K562 (cell line): ENCODE measurements at regions not wholly inside any gene's neighbourhood (a gene's known extent, or its start where the extent isn't known, plus 50 kb on each side); places are given as distances from the start of the nearest gene placed in this dataset.

Experiments used
- ATAC-seq: fragments of 200-7000 bp; cut with Tn5 transposase; 3 replicates; pipeline ENCODE4 v1.9.1; 2020; ENCODE audit warnings: moderate library complexity
- BruUV-seq: library from RNA; stranded (reverse); fragments of 400-500 nt; replicated peaks from 2 replicates; lab custom pipeline; 2021; lab: Mats Ljungman, UMichigan
- CTCF ChIA-PET: fragments of 300-600 bp; formaldehyde crosslinking; extraction: SDS; loops from one replicate; lab custom pipeline; 2021; ENCODE audit warnings: low intra/inter-chr PET ratio; lab: Yijun Ruan, JAX
- POLR2A ChIA-PET: fragments of 300-600, 350-650 bp; sonication (Branson Sonifier 250); formaldehyde crosslinking; extraction: SDS; loops from one replicate; lab custom pipeline; 2021; ENCODE audit warnings: antibody characterized with exemption, inconsistent platforms; lab: Yijun Ruan, JAX
- DNase-seq, 4 experiments: peaks; one replicate each; pipeline versions ENCODE4 v3.0.0 to v3.0.0-alpha.2; 2011 to 2018; ENCODE audit warnings: low spot score in 3 of 4, mixed read lengths in 3 of 4; ENCODE audit errors: extremely low read depth in 1 of 4
- FAIRE-seq: peaks from 2 replicates; lab custom pipeline; 2011; peaks lifted over from hg19 to GRCh38; lab: Jason Lieb, UNC
- H2AFZ ChIP-seq: 2 replicates; pipeline ENCODE4 v1.6.0; 2011; ENCODE audit warnings: low read depth, low read length, control low read depth, inconsistent platforms
- H3K27ac ChIP-seq: fragments of 200-600 bp; 3 replicates; pipeline ENCODE4 v1.8.0; 2011; ENCODE audit warnings: low read depth, mild to moderate bottlenecking, control low read depth, inconsistent platforms, low read length, moderate library complexity, mixed read lengths; ENCODE audit errors: extremely low read depth
- H3K27me3 ChIP-seq, 2 experiments: fragments of 300-600 bp in 1 of 2; 2 replicates in 1 of 2; 3 replicates in 1 of 2; pipeline versions ENCODE4 v1.6.0 to v1.8.0; 2011; ENCODE audit warnings: inconsistent platforms in 2 of 2, low read length in 2 of 2, mild to moderate bottlenecking in 1 of 2, mixed read lengths in 1 of 2, moderate library complexity in 1 of 2; ENCODE audit not compliant: control insufficient read depth in 2 of 2, insufficient read depth in 2 of 2
- H3K36me3 ChIP-seq: fragments of 300-600 bp; 3 replicates; pipeline ENCODE4 v1.8.0; 2011; ENCODE audit warnings: mild to moderate bottlenecking, low read length, inconsistent platforms; ENCODE audit not compliant: control insufficient read depth, insufficient read depth
- H3K4me1 ChIP-seq, 2 experiments: fragments of 200-600 bp in 1 of 2; replicated peaks in 1 of 2; 2 replicates in 1 of 2; 3 replicates in 1 of 2; pipeline versions ENCODE4 v1.5.1 to v1.8.0; 2011; ENCODE audit warnings: inconsistent platforms in 2 of 2, low read length in 2 of 2, mild to moderate bottlenecking in 1 of 2, mixed read lengths in 1 of 2, moderate library complexity in 1 of 2; ENCODE audit not compliant: control insufficient read depth in 2 of 2, insufficient read depth in 2 of 2
- H3K4me2 ChIP-seq: 2 replicates; pipeline ENCODE4 v1.6.1; 2011; ENCODE audit warnings: low read length, control low read depth, inconsistent platforms, mixed read lengths; ENCODE audit not compliant: insufficient read depth
- H3K4me3 ChIP-seq: fragments of 200-600 bp; sonication (generic), shearing (Covaris generic); 2 replicates; pipeline ENCODE4 v1.5.1; 2016; ENCODE audit warnings: control low read depth, inconsistent platforms
- H3K79me2 ChIP-seq: fragments of 200-600 bp; 3 replicates; pipeline ENCODE4 v1.8.0; 2011; ENCODE audit warnings: low read length, inconsistent platforms; ENCODE audit not compliant: control insufficient read depth, insufficient read depth
- H3K9ac ChIP-seq, 2 experiments: 2 replicates each; pipeline versions ENCODE4 v1.6.0 to v1.6.1; 2011; ENCODE audit warnings: low read depth in 2 of 2, low read length in 2 of 2, control low read depth in 1 of 2, inconsistent platforms in 1 of 2, mild to moderate bottlenecking in 1 of 2, mixed read lengths in 1 of 2; ENCODE audit not compliant: insufficient read depth in 1 of 2
- H3K9me1 ChIP-seq: one replicate; pipeline ENCODE4 v1.6.0; 2011; ENCODE audit warnings: inconsistent platforms, mild to moderate bottlenecking, low read length, moderate library complexity; ENCODE audit not compliant: control insufficient read depth, insufficient read depth
- H3K9me3 ChIP-seq: replicated peaks from 2 replicates; pipeline ENCODE4 v1.5.1; 2011; ENCODE audit warnings: low read depth, low read length, inconsistent platforms; ENCODE audit not compliant: control insufficient read depth, insufficient read depth
- H4K20me1 ChIP-seq: replicated peaks from 2 replicates; pipeline ENCODE4 v1.6.1; 2011; ENCODE audit warnings: low read length, inconsistent platforms, mixed read lengths; ENCODE audit not compliant: control insufficient read depth, insufficient read depth
- BDP1 ChIP-seq: IDR thresholded peaks from 3 replicates; pipeline ENCODE4 v1.6.1; 2011; ENCODE audit not compliant: insufficient read length, insufficient read depth
- BHLHE40 ChIP-seq: IDR thresholded peaks from 2 replicates; pipeline ENCODE4 v1.6.1; 2011; ENCODE audit warnings: low read length, improper control_type of control experiment
- CCAR2 ChIP-seq: fragments of 200-400 bp; formaldehyde crosslinking; IDR thresholded peaks from 2 replicates; pipeline ENCODE4 v1.6.1; 2017; ENCODE audit warnings: mild to moderate bottlenecking, low read depth, low read length
- ELF4 ChIP-seq: fragments of 450-650 bp; formaldehyde crosslinking; IDR thresholded peaks from 2 replicates; pipeline ENCODE4 v1.4.0; 2022; ENCODE audit warnings: missing genetic modification characterization
- HOXB6 ChIP-seq: fragments of 250-450 bp; sonication (Bioruptor Pico); IDR thresholded peaks from 2 replicates; pipeline ENCODE4 v1.5.1; 2022; ENCODE audit warnings: mild to moderate bottlenecking, borderline replicate concordance
- MAX ChIP-seq: sonication (generic); formaldehyde crosslinking; IDR thresholded peaks from 2 replicates; pipeline ENCODE4 v1.9.0; 2022; ENCODE audit warnings: mild to moderate bottlenecking, missing genetic modification reagents
- MBD1 ChIP-seq: fragments of 250-450 bp; sonication (Bioruptor Pico); IDR thresholded peaks from 2 replicates; pipeline ENCODE4 v1.8.0; 2022; ENCODE audit warnings: inconsistent platforms
- NR0B1 ChIP-seq: fragments of 450-650 bp; IDR thresholded peaks from one replicate; pipeline ENCODE4 v1.6.1; 2018; ENCODE audit warnings: mild to moderate bottlenecking, moderate library complexity; ENCODE audit not compliant: partially characterized antibody
- NR2F6 ChIP-seq: fragments of 450-650 bp; formaldehyde crosslinking; IDR thresholded peaks from 2 replicates; pipeline ENCODE4 v1.4.0; 2020; ENCODE audit warnings: mild to moderate bottlenecking
- PRPF4 ChIP-seq: fragments of 200-400 bp; formaldehyde crosslinking; IDR thresholded peaks from one replicate; pipeline ENCODE4 v1.6.1; 2017; ENCODE audit warnings: low read length, low read depth, mild to moderate bottlenecking; ENCODE audit not compliant: insufficient read depth, poor library complexity, severe bottlenecking
- ZFX ChIP-seq: sonication (generic); formaldehyde crosslinking; IDR thresholded peaks from 2 replicates; pipeline ENCODE4 v1.8.0; 2022; ENCODE audit warnings: mild to moderate bottlenecking, missing genetic modification reagents, moderate library complexity
- ZNF146 ChIP-seq: IDR thresholded peaks from one replicate; pipeline ENCODE4 v1.6.1; 2018; ENCODE audit warnings: missing compliant biosample characterization; ENCODE audit not compliant: unreplicated experiment
- ZNF217 ChIP-seq: sonication (generic); formaldehyde crosslinking; IDR thresholded peaks from 2 replicates; pipeline ENCODE4 v1.8.0; 2022; ENCODE audit warnings: mild to moderate bottlenecking, missing genetic modification reagents
- WGBS: fragments of 100-300 bp; shearing (Covaris generic); methylation state at CpG from one replicate; pipeline ENCODE4 v1.1.6; 2016; ENCODE audit warnings: low coverage, mixed read lengths; ENCODE audit not compliant: insufficient coverage; ENCODE audit errors: missing lambda C conversion rate; 5-methylcytosine and 5-hydroxymethylcytosine counted together
- in situ Hi-C: fragments of 300-500 bp; cut with MboI; formaldehyde crosslinking; loops from 4 replicates; pipeline ENCODE4 v1.15.0; 2018; ENCODE audit warnings: inconsistent platforms, mixed read lengths
- intact Hi-C: fragments of 100-400 bp; cut with micrococcal nuclease; formaldehyde crosslinking; loops from 2 replicates; pipeline ENCODE4 v1.14.2; 2022

GRCh38 chr2:228699888-228700287, 518.4 kb upstream of the SPHKAP start (continued):
- TF ChIP-seq NR2F6 (CRISPR knock-in tag) (no peak), ZFX (CRISPR knock-in tag) (no peak)

- H3K27me3 ChIP-seq: no peaks in the 10 kb centered on the region
- H4K20me1 ChIP-seq: no peaks in the 10 kb centered on the region
- POLR2A ChIA-PET: no interaction called here
- no peak overlapping the region for H3K9ac ChIP-seq
- intact Hi-C loops: no loop called here
- no TSS peak for BruUV-seq
- H2AFZ ChIP-seq: no peak overlapping the region
- FAIRE-seq (no peak), ATAC-seq (no peak), DNase-seq (no peak)
- in situ Hi-C loops: no loop called here
- 2% methylated on average over 5 of the region's 5 CpGs for WGBS
- no peaks in the 10 kb centered on the region for H3K4me1 ChIP-seq
- CTCF ChIA-PET: no interaction called here
- no peaks in the 10 kb centered on the region for H3K79me2 ChIP-seq
- no peaks in the 10 kb centered on the region for H3K36me3 ChIP-seq
- H3K4me3 ChIP-seq: no peak overlapping the region
- no peak overlapping the region for H3K4me2 ChIP-seq
- TF ChIP-seq HOXB6 (CRISPR knock-in tag) (no peak), ZNF217 (CRISPR knock-in tag) (no peak), ELF4 (CRISPR knock-in tag) (no peak), ZNF146 (no peak), MAX (no peak), MBD1 (no peak), CCAR2 (no peak), NR0B1 (no peak), BHLHE40 (no peak), BDP1 (no peak), PRPF4 (no peak)
- H3K9me1 ChIP-seq: no peaks in the 10 kb centered on the region
- no peaks in the 10 kb centered on the region for H3K9me3 ChIP-seq
- no peak overlapping the region for H3K27ac ChIP-seq
Observed at GRCh38 chr2:228699400-228699799, 517.9 kb upstream of the SPHKAP start.
